ENCODE measurements at regions not wholly inside any gene's neighbourhood (a gene's known extent, or its start where the extent isn't known, plus 50 kb on each side); places are given as distances from the start of the nearest gene placed in this dataset.
"Not testable (repeated sequence)": the region's sequence is repeated elsewhere in the genome, so short reads cannot be mapped to it uniquely, and the experiment has no call there.

DNA sequence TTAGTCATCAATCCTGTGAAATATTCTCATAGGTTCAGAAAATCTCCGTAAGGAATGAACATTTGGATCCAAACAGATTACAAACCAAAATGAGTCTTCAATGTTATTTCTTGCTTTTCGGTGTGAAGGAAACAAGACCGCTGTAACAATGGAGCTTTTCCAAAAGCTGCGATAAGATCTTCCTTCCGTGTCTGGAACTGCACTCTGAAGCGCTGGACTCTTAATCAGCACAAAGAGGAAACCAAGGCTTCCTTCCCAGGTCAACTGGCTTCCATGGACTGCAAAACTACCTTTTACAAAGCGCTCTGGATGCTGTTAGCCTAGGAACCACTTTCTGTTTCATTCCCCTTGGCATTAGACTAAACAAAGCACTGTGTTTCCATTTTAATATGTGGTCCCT is 137.9 kb upstream of the BASP1 start:
- peak; percentile 94 for DNase-seq (ENCODE audit: extremely low read depth, low read depth, low spot score)

DNA sequence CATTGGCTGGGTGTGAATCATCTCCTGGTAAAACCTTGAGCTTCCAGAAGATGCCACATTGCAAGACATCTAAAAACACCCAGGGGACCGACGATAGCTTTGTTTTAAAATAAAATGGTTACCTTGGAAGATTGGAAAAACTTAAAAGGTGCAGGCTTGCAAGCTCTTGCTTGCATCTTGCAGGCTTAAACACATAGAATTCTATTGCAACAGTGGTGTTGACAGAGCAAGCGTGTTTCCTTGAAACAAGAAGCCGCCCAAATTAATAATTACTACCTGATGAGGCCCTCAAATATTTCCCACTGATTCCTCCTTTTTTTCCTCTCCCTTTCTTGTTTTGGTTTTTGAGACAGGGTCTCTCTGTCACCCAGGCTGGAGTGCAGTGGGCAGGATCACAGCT is 137.1 kb upstream of the BASP1 start:
- no peak for DNase-seq (ENCODE audit: extremely low read depth, low read depth, low spot score)

DNA sequence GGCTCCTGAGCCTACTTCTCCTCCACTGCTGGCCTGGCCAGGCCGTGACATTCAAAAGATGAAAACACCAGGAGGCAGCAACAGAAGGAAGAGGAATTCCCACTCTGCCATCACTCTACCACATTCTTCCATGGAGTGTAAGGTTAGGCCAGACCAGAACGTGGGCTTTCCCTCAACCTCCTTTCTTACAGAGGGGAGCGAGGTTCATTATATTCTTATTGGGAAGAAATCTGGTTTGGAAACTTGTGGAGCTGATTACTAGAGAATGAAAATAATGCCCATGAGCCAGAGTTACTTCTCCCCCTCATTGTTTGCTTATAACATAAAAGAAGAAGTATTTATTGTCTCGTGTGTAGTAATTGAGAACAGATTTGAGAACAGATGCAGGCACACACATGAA is 136.3 kb upstream of the BASP1 start:
- DNase-seq (ENCODE audit: extremely low read depth, low read depth, low spot score) = no peak

DNA sequence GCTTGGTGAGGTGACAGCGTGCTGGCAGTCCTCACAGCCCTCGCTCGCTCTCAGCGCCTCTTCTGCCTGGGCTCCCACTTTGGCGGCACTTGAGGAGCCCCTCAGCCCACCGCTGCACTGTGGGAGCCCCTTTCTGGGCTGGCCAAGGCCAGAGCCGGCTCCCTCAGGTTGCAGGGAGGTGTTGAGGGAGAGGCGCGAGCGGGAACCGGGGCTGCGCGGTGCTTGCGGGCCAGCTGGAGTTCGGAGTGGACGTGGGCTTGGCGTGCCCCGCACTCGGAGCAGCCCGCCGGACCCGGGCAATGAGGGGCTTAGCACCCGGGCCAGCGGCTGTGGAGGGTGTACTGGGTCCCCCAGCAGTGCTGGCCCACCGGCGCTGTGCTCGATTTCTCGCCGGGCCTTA is 134.2 kb upstream of the BASP1 start:
- not testable (repeated sequence) for DNase-seq (ENCODE audit: extremely low read depth, low read depth, low spot score)

DNA sequence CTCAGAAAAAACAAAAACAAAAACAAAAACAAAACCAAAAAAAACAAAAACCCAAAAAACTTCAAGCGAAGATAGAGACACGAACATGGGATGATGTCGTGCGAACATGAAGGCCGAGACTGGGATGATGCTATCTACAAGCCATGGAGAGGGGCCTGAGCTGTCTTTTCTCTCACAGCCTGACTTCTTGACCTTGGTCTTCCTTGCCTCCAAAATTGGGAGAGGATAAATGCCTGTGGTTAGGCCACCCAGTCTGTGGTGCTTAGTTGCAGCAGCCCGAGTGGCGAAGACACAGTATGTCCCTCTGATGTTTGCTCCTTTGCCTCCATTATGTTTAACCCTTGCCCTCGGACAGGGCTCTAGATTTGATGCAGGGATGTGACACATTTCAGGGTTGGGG is 130.4 kb upstream of the BASP1 start:
- no peak for DNase-seq (ENCODE audit: extremely low read depth, low read depth, low spot score)

DNA sequence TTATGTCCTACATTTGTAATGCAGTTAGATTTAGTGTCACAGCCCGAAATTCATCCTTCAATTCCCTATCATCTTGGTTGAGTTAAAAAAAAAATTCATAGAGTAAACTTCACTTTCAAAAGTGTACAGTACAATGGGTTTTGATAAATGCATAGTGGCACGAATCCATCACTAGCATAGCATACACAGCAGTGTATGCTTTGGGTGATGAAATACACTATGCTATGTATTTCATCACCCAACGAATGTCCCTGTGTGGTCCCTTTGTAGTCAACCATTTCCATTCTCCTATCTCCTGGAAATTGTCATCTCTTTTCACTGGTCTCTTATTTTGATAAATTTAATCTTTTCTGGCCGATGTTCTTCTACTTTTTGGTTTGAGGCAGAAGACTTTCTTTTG is 129.4 kb upstream of the BASP1 start:
- DNase-seq (ENCODE audit: extremely low read depth, low read depth, low spot score) = no peak

DNA sequence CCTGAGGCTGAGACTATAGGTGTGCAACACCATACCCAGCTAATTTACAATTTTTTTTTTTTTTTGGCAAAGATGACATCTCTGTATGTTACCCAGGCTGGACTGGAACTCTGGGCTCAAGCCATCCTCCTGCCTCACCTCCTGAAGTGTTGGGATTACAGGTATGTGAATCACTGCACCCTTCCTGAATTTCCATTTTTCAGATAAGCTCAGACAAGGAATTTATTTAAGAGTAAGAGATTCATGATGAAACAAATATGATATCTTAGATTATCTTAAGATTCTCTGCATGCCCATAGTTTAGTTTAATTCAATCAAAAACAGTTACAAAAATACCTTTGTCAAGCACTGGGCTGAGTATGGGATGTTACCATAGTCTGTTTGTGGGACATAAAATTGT is 128.4 kb upstream of the BASP1 start:
- no peak for DNase-seq (ENCODE audit: extremely low read depth, low read depth, low spot score)

DNA sequence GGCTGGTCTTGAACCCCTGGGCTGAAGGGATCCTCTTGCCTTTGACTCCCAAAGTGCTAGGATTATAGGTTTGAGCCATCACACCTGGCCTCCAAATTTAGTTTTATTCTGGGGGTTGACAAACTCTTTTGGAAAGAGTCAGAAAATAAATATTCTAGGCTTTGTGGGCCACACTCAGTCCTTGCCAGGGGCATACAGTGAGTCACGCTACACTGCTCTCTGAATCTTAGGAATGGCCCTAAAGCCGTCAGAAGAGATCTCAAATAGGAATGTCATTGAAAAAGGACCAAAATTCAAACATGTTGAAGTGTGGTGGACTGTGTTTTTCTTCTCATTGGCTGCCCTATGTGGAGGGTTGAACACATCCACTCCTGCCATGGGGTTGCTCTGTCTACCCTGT is 127.7 kb upstream of the BASP1 start:
- DNase-seq (ENCODE audit: extremely low read depth, low read depth, low spot score) = no peak

DNA sequence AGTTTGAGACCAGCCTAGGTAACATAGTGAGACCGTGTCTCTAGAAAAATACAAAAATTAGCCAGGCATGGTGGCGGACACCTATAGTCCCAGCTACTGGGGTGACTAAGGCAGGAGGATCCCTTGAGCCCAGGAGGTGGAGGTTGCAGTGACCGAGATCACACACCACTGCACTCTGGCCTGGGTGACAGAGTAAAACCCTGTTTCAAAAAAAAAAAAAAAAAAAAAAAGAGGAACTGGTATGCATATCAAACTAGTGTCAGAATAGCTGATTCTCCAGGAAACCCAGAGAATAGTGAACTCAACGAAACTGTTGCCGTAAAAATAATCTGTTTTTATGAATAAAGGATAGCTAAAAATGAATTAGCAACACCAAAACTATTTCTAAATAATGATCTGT is 126.6 kb upstream of the BASP1 start:
- no peak for DNase-seq (ENCODE audit: extremely low read depth, low read depth, low spot score)

DNA sequence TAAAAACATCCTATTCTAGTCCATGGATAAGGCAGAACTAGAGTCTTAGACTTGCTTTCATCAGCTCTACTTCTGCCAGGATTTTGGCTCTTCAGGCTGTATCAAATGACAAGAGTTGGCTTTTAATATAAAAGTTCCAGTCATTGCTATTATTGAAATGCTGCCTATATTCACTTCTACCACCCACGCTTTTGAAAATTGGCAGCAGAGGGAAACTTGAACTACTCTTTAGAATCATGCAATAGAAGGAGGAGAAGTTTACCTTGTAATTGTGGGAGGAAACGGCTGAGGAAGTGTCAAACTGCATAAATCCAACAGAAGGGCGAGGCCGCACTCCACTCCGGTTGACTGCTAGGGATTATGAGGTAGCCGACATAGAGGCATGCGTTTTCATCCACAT is 122.6 kb upstream of the BASP1 start:
- DNase-seq (ENCODE audit: extremely low read depth, low read depth, low spot score) = no peak

DNA sequence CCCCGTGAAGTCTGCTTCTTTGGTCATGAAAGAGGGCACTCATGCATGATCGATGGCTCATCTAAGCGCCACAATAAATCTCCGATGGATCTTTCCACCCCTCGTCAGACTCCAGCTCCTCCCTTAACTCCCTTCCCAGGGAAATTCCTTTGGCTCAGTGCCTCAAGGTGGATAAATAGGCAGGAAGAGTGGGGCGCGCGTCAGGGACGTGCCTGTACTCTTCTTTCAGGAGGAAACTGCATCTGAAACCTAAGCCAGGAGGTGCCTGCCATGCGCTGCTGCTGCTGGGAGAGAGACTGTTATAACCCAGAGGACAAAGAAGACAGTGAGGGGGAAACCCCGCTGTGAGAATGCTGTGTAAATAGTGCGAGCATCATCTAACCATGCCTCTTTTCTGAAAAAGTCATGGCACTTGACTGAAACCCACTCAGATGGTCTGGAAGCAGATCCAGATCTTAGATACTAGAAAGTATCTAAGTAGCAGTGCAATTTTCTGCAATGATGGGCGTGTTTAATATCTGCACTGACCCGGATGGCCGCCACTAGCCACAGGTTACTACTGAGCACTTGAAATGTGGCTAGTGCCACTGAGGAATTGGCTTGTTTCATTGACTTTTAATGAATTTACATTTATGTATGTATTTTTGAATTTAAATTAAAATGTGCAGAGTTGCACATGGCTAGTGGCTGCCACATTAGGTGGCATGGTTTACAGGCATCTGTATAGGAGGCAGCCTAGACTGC is 120.3 kb upstream of the BASP1 start:
- no peak for DNase-seq (ENCODE audit: extremely low read depth, low read depth, low spot score)

DNA sequence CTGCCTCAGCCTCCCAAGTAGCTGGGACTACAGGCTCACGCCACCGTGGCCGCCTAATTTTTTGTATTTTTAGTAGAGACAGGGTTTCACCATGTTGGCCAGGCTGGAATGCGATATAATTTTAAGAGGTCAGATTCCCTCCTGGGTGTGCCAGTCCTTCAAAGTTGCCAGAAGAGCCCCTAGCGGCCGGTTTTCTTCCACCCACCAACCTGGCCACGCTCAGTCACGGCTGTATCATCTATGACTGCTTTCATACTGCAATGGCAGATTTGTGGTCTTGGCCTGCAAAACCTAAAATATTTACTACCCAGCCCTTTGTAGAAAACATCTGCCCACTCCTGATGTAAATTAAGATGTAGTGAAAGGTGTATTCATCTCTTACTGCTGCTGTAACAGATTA is 117.5 kb upstream of the BASP1 start:
- DNase-seq (ENCODE audit: extremely low read depth, low read depth, low spot score) = no peak

DNA sequence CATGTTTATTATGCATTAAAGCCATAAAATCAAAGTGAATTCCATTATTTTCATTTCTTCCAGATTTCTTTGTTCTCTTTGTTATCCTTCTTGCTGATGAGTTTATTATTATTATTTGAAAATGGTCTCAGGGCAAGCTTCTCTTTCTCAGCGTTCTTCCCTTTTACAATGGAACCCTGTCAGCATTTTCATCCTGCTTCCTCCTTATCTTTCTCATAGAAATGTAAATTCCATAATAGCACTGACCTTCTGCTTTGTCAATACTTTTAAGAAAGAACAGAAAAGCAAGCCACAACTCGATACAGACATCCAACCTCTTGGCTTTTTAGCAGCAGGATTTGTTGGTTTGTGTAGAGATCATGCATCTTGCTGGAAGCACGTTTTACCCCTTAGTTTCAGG is 114.0 kb upstream of the BASP1 start:
- no peak for DNase-seq (ENCODE audit: extremely low read depth, low read depth, low spot score)

DNA sequence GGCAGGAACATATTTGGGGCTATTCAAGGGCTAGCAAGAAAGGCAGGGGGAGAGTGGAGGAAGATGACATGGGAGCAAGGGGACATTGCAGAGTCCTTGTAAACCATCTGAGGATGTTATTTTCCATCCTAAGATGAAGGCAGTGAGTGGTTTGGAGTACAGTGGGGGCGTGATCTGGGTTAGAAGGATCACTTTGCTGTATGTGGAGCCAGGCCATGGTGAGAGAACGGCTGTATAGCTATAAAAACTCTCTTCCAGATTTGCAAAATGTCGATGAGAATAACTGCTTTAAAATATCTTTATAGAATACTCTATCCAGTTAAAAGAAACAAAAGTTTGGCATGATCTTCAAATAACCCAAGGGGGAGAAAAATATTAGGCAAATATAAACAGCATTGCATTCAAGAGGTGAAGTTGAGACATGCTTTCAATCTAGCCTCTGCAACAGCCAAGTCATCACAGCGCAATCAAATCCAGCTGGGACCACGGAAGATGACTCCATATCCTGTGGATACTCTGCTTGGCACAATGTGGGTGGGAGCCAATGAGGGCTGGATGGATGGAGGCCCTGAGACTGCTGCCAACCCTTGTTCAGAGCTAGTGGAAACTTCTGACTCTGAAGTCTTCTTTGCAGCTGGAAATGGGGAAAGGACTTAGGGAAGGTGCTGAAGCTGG is 111.5 kb upstream of the BASP1 start:
- DNase-seq (ENCODE audit: extremely low read depth, low read depth, low spot score) = peak; percentile 33

DNA sequence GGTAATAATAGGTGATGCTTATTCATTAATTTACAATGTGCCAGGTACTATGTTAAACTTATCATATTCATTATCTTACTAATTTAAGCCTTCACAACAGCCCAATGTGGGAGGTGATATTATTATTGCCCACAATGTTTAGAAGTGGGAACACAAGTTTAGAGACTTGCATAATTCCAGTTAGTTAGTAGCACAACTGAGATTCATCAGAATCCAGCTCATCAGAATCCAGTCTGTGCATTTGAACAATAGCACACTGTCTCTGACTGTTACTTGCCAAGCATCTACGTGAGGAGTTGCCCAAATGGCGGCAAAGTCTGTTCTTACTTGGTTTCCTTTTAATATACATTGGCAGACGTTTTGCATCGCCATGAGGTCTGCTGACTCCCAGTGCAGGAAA is 110.9 kb upstream of the BASP1 start:
- DNase-seq (ENCODE audit: extremely low read depth, low read depth, low spot score) = no peak

DNA sequence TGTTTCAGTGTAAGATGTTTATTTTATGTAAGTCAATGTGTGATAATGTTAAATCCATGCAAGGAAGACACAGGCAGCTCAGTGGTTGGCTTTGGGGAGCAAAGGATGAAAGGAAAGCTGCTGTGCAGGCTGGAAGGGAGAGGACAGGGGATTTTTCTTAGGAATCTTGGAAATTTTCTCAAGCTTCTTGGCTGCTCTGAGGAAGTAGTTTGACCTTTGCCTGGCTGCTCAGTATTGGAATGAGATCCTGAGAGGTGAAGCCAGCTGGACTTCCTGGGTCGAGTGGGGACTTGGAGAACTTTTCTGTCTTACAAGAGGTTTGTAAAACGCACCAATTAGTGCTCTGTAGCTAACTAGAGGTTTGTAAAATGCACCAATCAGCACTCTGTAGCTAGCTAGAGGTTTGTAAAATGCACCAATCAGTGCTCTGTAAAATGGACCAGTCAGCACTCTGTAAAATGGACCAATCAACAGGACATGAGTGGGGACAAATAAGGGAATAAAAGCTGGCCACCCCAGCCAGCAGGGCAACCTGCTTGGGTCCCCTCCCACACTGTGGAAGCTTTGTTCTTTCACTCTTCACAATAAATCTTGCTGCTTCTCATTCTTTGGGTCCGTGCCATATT is 105.2 kb upstream of the BASP1 start:
- DNase-seq (ENCODE audit: extremely low read depth, low read depth, low spot score) = not testable (repeated sequence)

DNA sequence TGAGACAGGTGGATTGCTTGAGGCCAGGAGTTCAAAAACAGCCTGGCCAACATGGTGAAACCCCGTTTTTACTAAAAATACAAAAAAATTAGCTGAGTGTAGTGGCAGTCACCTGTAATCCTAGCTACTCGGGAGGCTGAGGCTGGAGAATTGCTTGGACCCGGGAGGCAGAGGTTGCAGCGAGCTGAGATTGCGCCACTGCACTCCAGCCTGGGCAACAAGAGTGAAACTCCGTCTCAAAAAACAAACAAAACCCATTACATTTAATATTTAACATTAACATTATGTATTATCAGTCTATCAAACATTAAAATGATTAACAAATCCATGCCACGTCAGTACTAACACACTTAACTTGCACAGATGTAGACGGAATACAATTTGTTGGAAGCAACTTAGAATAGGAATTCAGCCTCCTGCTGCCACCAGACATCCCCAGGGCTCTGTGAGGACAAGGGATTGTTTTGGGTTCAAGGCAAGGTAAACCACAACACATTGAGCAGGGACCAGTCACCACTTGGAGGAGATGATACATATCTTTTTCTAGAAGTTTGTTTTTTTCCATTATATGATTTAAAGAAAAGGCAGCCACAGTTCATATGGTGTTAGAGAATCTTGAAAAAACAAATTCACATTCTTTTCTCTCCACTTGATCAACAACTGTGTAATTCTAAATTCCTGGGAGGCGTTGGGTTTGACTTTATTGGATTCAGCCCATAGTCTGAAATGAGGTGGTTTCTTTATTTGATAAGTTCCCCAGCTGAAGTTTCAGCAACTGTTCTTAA is 104.1 kb upstream of the BASP1 start:
- no peak for DNase-seq (ENCODE audit: extremely low read depth, low read depth, low spot score)

DNA sequence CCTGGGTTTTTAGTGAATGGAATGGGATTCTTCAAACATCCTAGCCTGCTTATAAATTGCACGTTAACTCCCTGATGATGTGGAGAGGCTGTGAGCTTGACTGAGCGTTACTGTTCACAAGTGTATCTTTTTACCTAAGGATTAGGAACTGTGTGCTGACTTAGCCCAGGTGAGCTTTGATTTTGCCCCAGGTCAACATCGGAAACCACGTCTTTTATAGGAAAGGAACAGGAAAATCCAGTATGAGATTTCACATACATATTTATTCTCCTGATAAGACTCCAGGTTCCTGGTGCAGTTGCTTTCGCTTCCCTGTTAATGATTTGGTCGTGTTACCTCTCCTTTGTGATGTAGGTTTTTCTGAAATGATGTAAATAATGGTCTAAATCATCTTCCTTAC is 103.2 kb upstream of the BASP1 start:
- DNase-seq (ENCODE audit: extremely low read depth, low read depth, low spot score) = no peak

DNA sequence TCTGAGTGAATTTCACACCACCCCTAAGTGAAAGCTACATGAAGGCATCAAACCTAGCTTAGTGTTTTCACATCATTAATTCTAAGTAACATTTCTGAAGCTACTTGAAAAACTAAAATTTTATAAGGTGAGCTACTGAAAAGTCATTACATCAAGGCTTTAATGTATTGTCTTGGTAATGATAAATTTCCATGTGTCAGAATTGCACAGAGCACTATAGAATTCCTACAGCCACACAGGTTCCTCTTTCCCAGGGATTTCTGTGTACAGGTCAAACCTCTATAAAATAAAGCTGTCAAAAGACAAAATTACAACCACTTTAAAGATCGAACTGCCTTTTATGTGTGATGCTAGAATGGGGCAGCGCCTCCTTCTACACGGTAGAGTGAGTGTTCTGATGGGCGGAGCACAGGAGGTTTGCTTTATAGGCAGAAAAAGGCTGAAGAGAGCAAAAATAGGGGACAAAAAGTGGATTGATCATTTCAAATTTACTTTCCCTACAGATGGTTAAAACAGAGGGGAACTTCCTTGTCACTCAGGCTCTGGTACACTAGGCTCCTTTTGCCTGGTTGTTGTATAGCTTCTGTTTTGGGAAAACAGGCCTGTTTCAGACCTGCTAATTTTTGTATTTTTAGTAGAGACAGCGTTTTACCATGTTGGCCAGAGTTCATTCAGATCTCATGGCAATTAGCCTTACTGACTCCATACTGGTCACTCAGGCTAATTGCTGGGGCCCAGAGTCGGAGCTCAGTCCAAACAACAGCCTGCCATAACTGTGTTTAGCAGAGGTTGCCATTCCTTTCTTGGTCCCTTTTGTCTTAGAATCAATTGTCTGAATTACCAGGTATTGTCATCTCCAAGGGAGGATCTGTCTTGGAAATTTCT is 102.5 kb upstream of the BASP1 start:
- DNase-seq (ENCODE audit: extremely low read depth, low read depth, low spot score) = no peak

DNA sequence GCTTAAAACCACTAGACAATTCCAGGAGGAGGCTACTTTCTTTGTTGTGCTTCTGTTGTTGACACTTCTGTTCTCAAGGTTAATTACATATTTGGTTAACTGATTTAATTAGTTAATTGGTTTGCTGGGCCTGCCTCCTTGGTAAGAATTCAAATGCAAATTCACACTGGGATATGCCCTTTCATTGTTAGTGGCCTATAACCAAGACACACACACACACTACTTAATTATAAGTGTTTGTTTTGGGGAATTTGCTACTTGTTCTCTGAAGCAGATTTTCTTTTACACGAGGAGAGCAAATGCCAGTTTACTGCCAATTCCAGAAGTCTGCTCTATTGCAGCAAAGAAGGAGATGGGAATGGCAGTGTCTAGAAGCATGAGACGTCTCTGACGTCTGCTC is 101.6 kb upstream of the BASP1 start:
- no peak for DNase-seq (ENCODE audit: extremely low read depth, low read depth, low spot score)

DNA sequence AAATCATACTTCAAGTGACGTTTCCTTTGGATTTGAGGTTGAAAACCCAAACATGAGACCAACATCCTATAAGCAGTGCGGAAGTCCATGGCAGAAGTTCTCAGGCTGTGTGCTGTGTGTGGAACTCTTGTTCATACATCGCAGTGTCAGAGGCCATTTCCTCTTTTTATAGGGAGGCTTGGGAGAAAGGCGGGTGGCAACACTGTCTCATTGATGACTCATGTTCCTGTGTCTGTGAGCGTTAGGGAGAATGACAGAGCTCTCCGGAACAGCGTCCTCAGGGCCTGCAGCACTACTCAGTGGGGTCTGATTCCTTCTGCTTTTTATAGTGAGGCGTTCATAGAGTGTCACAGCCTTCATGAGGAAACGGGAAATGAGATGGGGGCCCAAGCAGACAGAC is 98.8 kb upstream of the BASP1 start:
- peak; percentile 98 for DNase-seq (ENCODE audit: extremely low read depth, low read depth, low spot score)

Data from glomerular endothelial cell (primary cell).